K562 (cell line): ENCODE measurements at regions not wholly inside any gene's neighbourhood (a gene's known extent, or its start where the extent isn't known, plus 50 kb on each side); places are given as distances from the start of the nearest gene placed in this dataset.

Experiments
- ATAC-seq: fragments of 200-7000 bp; cut with Tn5 transposase; 3 replicates; pipeline ENCODE4 v1.9.1; 2020; ENCODE audit warnings: moderate library complexity
- BruUV-seq: library from RNA; stranded (reverse); fragments of 400-500 nt; replicated peaks from 2 replicates; lab custom pipeline; 2021; lab: Mats Ljungman, UMichigan
- CTCF ChIA-PET: fragments of 300-600 bp; formaldehyde crosslinking; extraction: SDS; loops from one replicate; lab custom pipeline; 2021; ENCODE audit warnings: low intra/inter-chr PET ratio; lab: Yijun Ruan, JAX
- POLR2A ChIA-PET: fragments of 300-600, 350-650 bp; sonication (Branson Sonifier 250); formaldehyde crosslinking; extraction: SDS; loops from one replicate; lab custom pipeline; 2021; ENCODE audit warnings: antibody characterized with exemption, inconsistent platforms; lab: Yijun Ruan, JAX
- DNase-seq, 4 experiments: peaks; one replicate each; pipeline versions ENCODE4 v3.0.0 to v3.0.0-alpha.2; 2011 to 2018; ENCODE audit warnings: low spot score in 3 of 4, mixed read lengths in 3 of 4; ENCODE audit errors: extremely low read depth in 1 of 4
- FAIRE-seq: peaks from 2 replicates; lab custom pipeline; 2011; peaks lifted over from hg19 to GRCh38; lab: Jason Lieb, UNC
- H2AFZ ChIP-seq: 2 replicates; pipeline ENCODE4 v1.6.0; 2011; ENCODE audit warnings: low read depth, low read length, control low read depth, inconsistent platforms
- H3K27ac ChIP-seq: fragments of 200-600 bp; 3 replicates; pipeline ENCODE4 v1.8.0; 2011; ENCODE audit warnings: low read depth, mild to moderate bottlenecking, control low read depth, inconsistent platforms, low read length, moderate library complexity, mixed read lengths; ENCODE audit errors: extremely low read depth
- H3K27me3 ChIP-seq, 2 experiments: fragments of 300-600 bp in 1 of 2; 2 replicates in 1 of 2; 3 replicates in 1 of 2; pipeline versions ENCODE4 v1.6.0 to v1.8.0; 2011; ENCODE audit warnings: inconsistent platforms in 2 of 2, low read length in 2 of 2, mild to moderate bottlenecking in 1 of 2, mixed read lengths in 1 of 2, moderate library complexity in 1 of 2; ENCODE audit not compliant: control insufficient read depth in 2 of 2, insufficient read depth in 2 of 2
- H3K36me3 ChIP-seq: fragments of 300-600 bp; 3 replicates; pipeline ENCODE4 v1.8.0; 2011; ENCODE audit warnings: mild to moderate bottlenecking, low read length, inconsistent platforms; ENCODE audit not compliant: control insufficient read depth, insufficient read depth
- H3K4me1 ChIP-seq, 2 experiments: fragments of 200-600 bp in 1 of 2; replicated peaks in 1 of 2; 2 replicates in 1 of 2; 3 replicates in 1 of 2; pipeline versions ENCODE4 v1.5.1 to v1.8.0; 2011; ENCODE audit warnings: inconsistent platforms in 2 of 2, low read length in 2 of 2, mild to moderate bottlenecking in 1 of 2, mixed read lengths in 1 of 2, moderate library complexity in 1 of 2; ENCODE audit not compliant: control insufficient read depth in 2 of 2, insufficient read depth in 2 of 2
- H3K4me2 ChIP-seq: 2 replicates; pipeline ENCODE4 v1.6.1; 2011; ENCODE audit warnings: low read length, control low read depth, inconsistent platforms, mixed read lengths; ENCODE audit not compliant: insufficient read depth
- H3K4me3 ChIP-seq: fragments of 200-600 bp; sonication (generic), shearing (Covaris generic); 2 replicates; pipeline ENCODE4 v1.5.1; 2016; ENCODE audit warnings: control low read depth, inconsistent platforms
- H3K79me2 ChIP-seq: fragments of 200-600 bp; 3 replicates; pipeline ENCODE4 v1.8.0; 2011; ENCODE audit warnings: low read length, inconsistent platforms; ENCODE audit not compliant: control insufficient read depth, insufficient read depth
- H3K9ac ChIP-seq, 2 experiments: 2 replicates each; pipeline versions ENCODE4 v1.6.0 to v1.6.1; 2011; ENCODE audit warnings: low read depth in 2 of 2, low read length in 2 of 2, control low read depth in 1 of 2, inconsistent platforms in 1 of 2, mild to moderate bottlenecking in 1 of 2, mixed read lengths in 1 of 2; ENCODE audit not compliant: insufficient read depth in 1 of 2
- H3K9me1 ChIP-seq: one replicate; pipeline ENCODE4 v1.6.0; 2011; ENCODE audit warnings: inconsistent platforms, mild to moderate bottlenecking, low read length, moderate library complexity; ENCODE audit not compliant: control insufficient read depth, insufficient read depth
- H3K9me3 ChIP-seq: replicated peaks from 2 replicates; pipeline ENCODE4 v1.5.1; 2011; ENCODE audit warnings: low read depth, low read length, inconsistent platforms; ENCODE audit not compliant: control insufficient read depth, insufficient read depth
- H4K20me1 ChIP-seq: replicated peaks from 2 replicates; pipeline ENCODE4 v1.6.1; 2011; ENCODE audit warnings: low read length, inconsistent platforms, mixed read lengths; ENCODE audit not compliant: control insufficient read depth, insufficient read depth
- JUND ChIP-seq, 2 experiments: IDR thresholded peaks; 2 replicates in 1 of 2; 3 replicates in 1 of 2; pipeline ENCODE4 v1.6.1; 2011; ENCODE audit warnings: borderline replicate concordance in 2 of 2, low read depth in 2 of 2, low read length in 2 of 2, improper control_type of control experiment in 1 of 2, missing biosample characterization in 1 of 2, missing genetic modification characterization in 1 of 2, missing genetic modification reagents in 1 of 2
- KLF13 ChIP-seq: fragments of 450-650 bp; IDR thresholded peaks from 2 replicates; pipeline ENCODE4 v1.6.1; 2016; ENCODE audit warnings: missing genetic modification characterization, low read depth, mild to moderate bottlenecking, missing compliant biosample characterization, moderate library complexity, borderline replicate concordance
- LEF1 ChIP-seq: fragments of 450-650 bp; IDR thresholded peaks from 2 replicates; pipeline ENCODE4 v1.6.1; 2016; ENCODE audit warnings: mild to moderate bottlenecking
- MAZ ChIP-seq, 2 experiments: fragments of 450-650 bp in 1 of 2; sonication (generic) in 1 of 2; formaldehyde crosslinking; IDR thresholded peaks in 1 of 2; conservative IDR thresholded peaks in 1 of 2; 2 replicates each; pipeline versions ENCODE4 v1.4.0 to v1.5.0; 2020; ENCODE audit warnings: mild to moderate bottlenecking in 1 of 2, missing genetic modification reagents in 1 of 2
- RAD21 ChIP-seq, 2 experiments: fragments of 250-450 bp in 1 of 2; fragments of 450-650 bp in 1 of 2; sonication (Bioruptor Pico) in 1 of 2; formaldehyde crosslinking in 1 of 2; IDR thresholded peaks in 1 of 2; conservative IDR thresholded peaks in 1 of 2; 2 replicates each; pipeline versions ENCODE4 v1.4.0 to v1.8.0; 2020 to 2022; ENCODE audit warnings: mild to moderate bottlenecking in 2 of 2, moderate library complexity in 1 of 2
- RBM25 ChIP-seq: fragments of 200-400 bp; formaldehyde crosslinking; IDR thresholded peaks from 2 replicates; pipeline ENCODE4 v1.6.1; 2018; ENCODE audit warnings: low read length, low read depth, moderate library complexity; ENCODE audit not compliant: severe bottlenecking
- SAP30 ChIP-seq: fragments of 200-600 bp; sonication (generic); IDR thresholded peaks from 2 replicates; pipeline ENCODE4 v1.6.1; 2012; ENCODE audit warnings: borderline replicate concordance, low read depth, mild to moderate bottlenecking, moderate library complexity, low read length, control low read depth, inconsistent platforms; ENCODE audit not compliant: insufficient read depth, poor library complexity, severe bottlenecking
- THRB ChIP-seq: fragments of 450-650 bp; formaldehyde crosslinking; conservative IDR thresholded peaks from 2 replicates; pipeline ENCODE4 v1.4.0; 2022; ENCODE audit warnings: mild to moderate bottlenecking, missing genetic modification characterization
- ZNF518B ChIP-seq: fragments of 250-450 bp; sonication (Bioruptor Pico); IDR thresholded peaks from 2 replicates; pipeline ENCODE4 v1.5.0; 2021; ENCODE audit warnings: mild to moderate bottlenecking, moderate library complexity
- ZNF589 ChIP-seq: fragments of 200-800 bp; sonication (Bioruptor generic); IDR thresholded peaks from 2 replicates; pipeline ENCODE4 v1.6.1; 2016; ENCODE audit warnings: low read depth, missing genetic modification characterization, missing compliant biosample characterization
- ZNF639 ChIP-seq, 2 experiments: fragments of 200-800 bp in 1 of 2; sonication (Bioruptor generic) in 1 of 2; sonication (generic) in 1 of 2; formaldehyde crosslinking in 1 of 2; IDR thresholded peaks in 1 of 2; conservative IDR thresholded peaks in 1 of 2; 2 replicates each; pipeline versions ENCODE4 v1.5.0 to v1.6.1; 2016 to 2020; ENCODE audit warnings: missing compliant biosample characterization in 1 of 2, missing genetic modification characterization in 1 of 2, missing genetic modification reagents in 1 of 2
- ZNF76 ChIP-seq: fragments of 250-450 bp; sonication (Bioruptor Pico); IDR thresholded peaks from 2 replicates; pipeline ENCODE4 v1.4.0; 2020; ENCODE audit warnings: mild to moderate bottlenecking, moderate library complexity, borderline replicate concordance
- ZNF785 ChIP-seq: fragments of 250-450 bp; sonication (Bioruptor Pico); IDR thresholded peaks from 2 replicates; pipeline ENCODE4 v1.4.0; 2020; ENCODE audit warnings: mild to moderate bottlenecking
- WGBS: fragments of 100-300 bp; shearing (Covaris generic); methylation state at CpG from one replicate; pipeline ENCODE4 v1.1.6; 2016; ENCODE audit warnings: low coverage, mixed read lengths; ENCODE audit not compliant: insufficient coverage; ENCODE audit errors: missing lambda C conversion rate; 5-methylcytosine and 5-hydroxymethylcytosine counted together
- in situ Hi-C: fragments of 300-500 bp; cut with MboI; formaldehyde crosslinking; loops from 4 replicates; pipeline ENCODE4 v1.15.0; 2018; ENCODE audit warnings: inconsistent platforms, mixed read lengths
- intact Hi-C: fragments of 100-400 bp; cut with micrococcal nuclease; formaldehyde crosslinking; loops from 2 replicates; pipeline ENCODE4 v1.14.2; 2022

- no peak for TF ChIP-seq THRB (CRISPR knock-in tag)
- no peak for TF ChIP-seq ZNF76 (CRISPR knock-in tag)
- no peak for TF ChIP-seq SAP30
- TF ChIP-seq ZNF785 (CRISPR knock-in tag), result no peak
- no peak for TF ChIP-seq KLF13 (tag)
- TF ChIP-seq, all 486 proteins: peak for 0
Measured at GRCh38 chr4:33924811-33925210, 2319.5 kb downstream of the ARAP2 start (continued).

GRCh38 chr4:33930497-33930896, 2313.8 kb downstream of the ARAP2 start:
- no peak for DNase-seq
- intact Hi-C loops (no loop called here), in situ Hi-C loops (no loop called here)
- H3K36me3 ChIP-seq, result no peaks in the 10 kb centered on the region
- no peaks in the 10 kb centered on the region for H4K20me1 ChIP-seq
- no peak overlapping the region for H3K27ac ChIP-seq
- ChIA-PET CTCF (no interaction called here), POLR2A (no interaction called here)
- H3K27me3 ChIP-seq, result no peaks in the 10 kb centered on the region
- no peaks in the 10 kb centered on the region for H3K9me3 ChIP-seq
- no peaks in the 10 kb centered on the region for H3K9me1 ChIP-seq
- H3K4me3 ChIP-seq, result no peak overlapping the region
- 0% methylated on average over 1 of the region's 1 CpG for WGBS
- BruUV-seq, result no TSS peak
- H3K4me1 ChIP-seq, result no peaks in the 10 kb centered on the region
- FAIRE-seq, result no peak
- no peak overlapping the region for H3K4me2 ChIP-seq
- no peak overlapping the region for H2AFZ ChIP-seq
- no peak for ATAC-seq
- H3K79me2 ChIP-seq, result no peaks in the 10 kb centered on the region
- no peak overlapping the region for H3K9ac ChIP-seq
- TF ChIP-seq MAZ (CRISPR knock-in tag; conservative IDR thresholded peaks at IDR 0.05 in 1 of 2, IDR thresholded peaks at IDR 0.05 in 1 of 2) (no peak), RAD21 (CRISPR knock-in tag; conservative IDR thresholded peaks at IDR 0.05 in 1 of 2, IDR thresholded peaks at IDR 0.05 in 1 of 2) (no peak), LEF1 (no peak), JUND (IDR thresholded peaks at IDR 0.05; ENCODE audit: borderline replicate concordance, low read depth, low read length) (no peak), JUND (tag; IDR thresholded peaks at IDR 0.05; ENCODE audit: borderline replicate concordance, low read depth, low read length) (no peak), ZNF589 (no peak), ZNF518B (CRISPR knock-in tag) (no peak), ZNF639 (CRISPR knock-in tag; conservative IDR thresholded peaks at IDR 0.05 in 1 of 2, IDR thresholded peaks at IDR 0.05 in 1 of 2) (no peak), RBM25 (no peak)
